MG63 (cell line): ENCODE measurements at regions not wholly inside any gene's neighbourhood (a gene's known extent, or its start where the extent isn't known, plus 50 kb on each side); places are given as distances from the start of the nearest gene placed in this dataset.

Experiments used
- DNase-seq: peaks from one replicate; pipeline ENCODE4 v3.0.0-alpha.2; 2020
- H3K27me3 ChIP-seq: fragments of 250-450 bp; sonication (Bioruptor Pico); 2 replicates; pipeline ENCODE4 v1.5.1; 2020; ENCODE audit warnings: mild to moderate bottlenecking, moderate library complexity
- H3K36me3 ChIP-seq: fragments of 250-450 bp; sonication (Bioruptor Pico); 2 replicates; pipeline ENCODE4 v1.5.1; 2020; ENCODE audit warnings: mild to moderate bottlenecking, moderate library complexity
- H3K4me3 ChIP-seq: fragments of 250-450 bp; sonication (Bioruptor Pico); 2 replicates; pipeline ENCODE4 v1.5.1; 2020; ENCODE audit warnings: mild to moderate bottlenecking, moderate library complexity
- H3K9me3 ChIP-seq: fragments of 250-450 bp; sonication (Bioruptor Pico); 2 replicates; pipeline ENCODE4 v1.5.1; 2020; ENCODE audit warnings: mild to moderate bottlenecking, moderate library complexity

DNA sequence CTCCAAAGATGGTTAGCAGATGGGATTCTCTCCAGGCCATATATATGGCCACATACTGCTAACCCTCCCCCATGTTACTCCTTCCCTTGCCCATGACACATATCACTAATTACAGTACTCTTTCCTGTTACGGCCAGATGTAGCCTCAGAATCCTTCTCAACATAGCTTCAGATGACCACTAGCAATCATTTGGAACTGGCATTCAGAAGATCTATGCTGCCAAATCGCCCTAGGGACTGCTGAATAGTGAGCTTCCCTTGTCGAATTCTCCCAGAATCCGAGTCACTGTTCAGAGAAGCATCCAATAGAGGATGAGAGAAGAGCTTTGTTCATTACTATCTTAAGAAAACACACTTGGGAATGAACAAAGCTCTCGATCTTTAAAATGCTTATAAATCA is 121.2 kb upstream of the TANK start:
- H3K9me3 ChIP-seq, result no peaks in the 10 kb centered on the region
- DNase-seq, result peak; percentile 17
- no peak overlapping the region for H3K4me3 ChIP-seq
- no peaks in the 10 kb centered on the region for H3K27me3 ChIP-seq
- no peaks in the 10 kb centered on the region for H3K36me3 ChIP-seq

DNA sequence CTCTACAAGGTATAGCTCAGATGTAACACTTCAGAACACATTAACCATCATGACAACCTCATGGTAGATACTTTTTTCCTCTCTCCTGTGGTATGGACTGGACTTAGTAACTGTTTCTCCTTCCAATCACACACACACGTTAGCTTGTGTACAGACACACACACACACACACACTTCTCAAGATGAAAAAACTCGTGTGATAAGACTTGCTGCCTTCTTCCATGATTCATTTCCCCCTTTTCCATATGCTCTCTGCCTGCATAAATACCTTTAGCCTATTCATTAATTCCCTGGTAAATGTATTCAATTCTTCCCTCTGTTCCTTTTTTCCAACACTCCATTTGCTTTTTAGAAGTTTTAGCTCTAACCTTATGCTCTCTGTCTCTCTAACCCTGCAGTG is 118.9 kb upstream of the TANK start:
- no peaks in the 10 kb centered on the region for H3K9me3 ChIP-seq
- H3K27me3 ChIP-seq, result no peaks in the 10 kb centered on the region
- DNase-seq, result no peak
- no peak overlapping the region for H3K4me3 ChIP-seq
- no peaks in the 10 kb centered on the region for H3K36me3 ChIP-seq

DNA sequence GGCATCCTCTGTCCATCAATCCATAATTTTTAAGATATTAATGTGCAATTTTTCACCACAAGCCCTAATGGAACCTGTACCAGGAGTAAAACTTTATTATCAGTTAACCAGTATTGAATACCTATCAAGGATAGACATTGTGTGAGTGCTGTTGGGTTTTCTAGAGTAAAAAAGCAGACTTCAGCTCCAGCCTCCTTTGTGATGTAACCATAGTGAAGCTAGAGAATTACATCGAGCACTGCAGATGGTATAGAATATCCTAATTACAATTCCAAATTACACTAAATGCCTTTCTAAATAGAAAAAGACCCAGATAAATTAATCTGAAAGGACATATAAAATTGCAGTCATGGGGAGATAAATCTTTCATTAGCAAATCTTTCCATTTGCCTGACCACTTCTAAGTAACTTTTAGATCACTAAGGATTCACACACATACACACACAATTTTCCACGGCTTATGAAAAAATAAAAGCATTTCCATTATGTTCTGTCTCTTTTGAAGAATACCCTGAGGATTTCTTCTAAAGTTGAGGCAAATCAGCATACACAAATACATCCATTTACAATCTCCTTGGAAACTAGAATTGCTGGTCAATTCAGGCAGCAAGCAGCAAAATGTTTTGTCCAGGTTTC is 117.1 kb upstream of the TANK start:
- H3K27me3 ChIP-seq, result no peaks in the 10 kb centered on the region
- no peaks in the 10 kb centered on the region for H3K9me3 ChIP-seq
- no peak for DNase-seq
- H3K4me3 ChIP-seq, result no peak overlapping the region
- no peaks in the 10 kb centered on the region for H3K36me3 ChIP-seq

GRCh38 chr2:161044095-161044865 is 115.9 kb upstream of the TANK start:
- H3K9me3 ChIP-seq, result no peaks in the 10 kb centered on the region
- no peak overlapping the region for H3K4me3 ChIP-seq
- no peaks in the 10 kb centered on the region for H3K36me3 ChIP-seq
- peak; percentile 19 for DNase-seq
- H3K27me3 ChIP-seq, result no peaks in the 10 kb centered on the region

DNA sequence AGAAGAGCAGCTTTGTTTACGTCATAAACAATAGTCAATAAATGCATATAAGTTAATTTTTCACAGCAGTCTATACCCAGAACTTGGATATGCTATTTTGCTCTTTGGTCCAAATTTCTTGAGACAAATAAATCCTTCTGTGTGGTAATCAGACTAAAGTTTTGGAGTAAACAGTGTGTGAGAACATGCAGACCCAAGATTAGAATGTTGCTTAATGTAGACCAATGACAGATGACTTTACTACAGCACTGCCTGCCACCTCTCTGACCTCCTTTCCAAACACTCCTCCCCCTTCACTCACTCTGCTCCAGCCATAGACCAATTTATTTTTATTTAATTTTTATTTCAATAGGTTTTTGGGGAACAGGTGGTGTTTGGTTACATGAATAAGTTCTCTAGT is 115.3 kb upstream of the TANK start:
- no peaks in the 10 kb centered on the region for H3K27me3 ChIP-seq
- no peak overlapping the region for H3K4me3 ChIP-seq
- no peaks in the 10 kb centered on the region for H3K36me3 ChIP-seq
- no peak for DNase-seq
- no peaks in the 10 kb centered on the region for H3K9me3 ChIP-seq

DNA sequence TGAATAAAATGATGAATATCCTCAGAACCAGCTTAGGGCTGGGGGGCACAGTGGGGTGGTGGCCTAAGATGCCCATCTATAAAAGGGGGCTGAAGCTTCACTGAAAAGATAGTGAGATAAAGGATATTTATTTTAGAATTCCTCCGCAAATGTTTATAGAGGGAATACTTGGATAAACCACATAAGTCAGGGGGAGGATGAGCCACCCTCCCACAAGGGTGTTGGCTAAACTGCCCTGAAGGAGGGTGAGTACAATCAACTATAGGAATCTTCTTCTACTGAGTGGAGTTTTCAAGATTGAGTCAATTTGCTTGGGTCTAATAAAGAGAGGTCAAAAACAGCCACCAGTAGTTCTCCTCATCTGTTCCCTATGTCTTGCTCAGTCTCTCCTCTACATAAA is 114.5 kb upstream of the TANK start:
- Histone ChIP-seq H3K4me3 (no peak overlapping the region), H3K9me3 (no peaks in the 10 kb centered on the region), H3K27me3 (no peaks in the 10 kb centered on the region), H3K36me3 (no peaks in the 10 kb centered on the region)
- no peak for DNase-seq

DNA sequence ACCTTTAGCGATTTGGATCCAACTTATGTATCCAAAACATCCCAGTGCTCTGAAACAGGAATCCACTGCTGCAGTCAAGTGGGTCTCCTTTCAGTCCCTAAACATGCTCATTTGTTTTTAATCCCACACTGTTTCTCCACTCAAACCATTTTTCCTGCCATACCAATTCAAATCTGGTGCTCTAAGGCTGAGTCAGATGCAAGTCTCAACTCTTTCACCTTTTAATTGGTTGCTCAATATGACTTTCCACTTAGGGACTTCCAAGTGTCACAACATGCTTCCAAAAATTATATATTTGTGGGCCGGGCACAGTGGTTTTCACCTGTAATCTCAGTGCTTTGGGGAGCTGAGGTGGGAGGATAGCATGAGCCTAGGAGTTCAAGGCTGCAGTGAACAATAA is 113.4 kb upstream of the TANK start:
- DNase-seq, result no peak
- Histone ChIP-seq H3K36me3 (no peaks in the 10 kb centered on the region), H3K9me3 (no peaks in the 10 kb centered on the region), H3K4me3 (no peak overlapping the region), H3K27me3 (no peaks in the 10 kb centered on the region)

- no peaks in the 10 kb centered on the region for H3K9me3 ChIP-seq
- no peak for DNase-seq
- H3K27me3 ChIP-seq, result no peaks in the 10 kb centered on the region
- no peaks in the 10 kb centered on the region for H3K36me3 ChIP-seq
- H3K4me3 ChIP-seq, result no peak overlapping the region
Observed at GRCh38 chr2:161048317-161048716, 111.9 kb upstream of the TANK start.

DNA sequence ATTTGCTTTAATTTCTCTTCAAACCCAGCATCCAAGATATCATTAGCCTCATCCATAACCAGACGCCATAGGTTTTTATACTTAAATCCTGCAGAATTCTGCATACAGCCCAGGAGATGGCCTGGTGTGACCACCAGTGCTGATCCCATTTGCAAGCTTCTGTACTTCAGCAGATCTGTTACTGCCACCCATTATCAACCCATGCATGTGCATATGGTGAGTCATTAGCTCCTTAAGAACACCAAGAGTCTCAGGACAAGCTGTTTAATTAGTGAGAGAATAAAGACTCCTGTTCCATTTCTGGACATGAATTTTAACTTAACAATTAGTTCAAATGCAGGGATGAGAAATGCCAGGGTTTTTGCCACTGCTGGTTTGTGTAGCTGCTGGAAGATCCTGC is 110.7 kb upstream of the TANK start:
- DNase-seq, result no peak
- Histone ChIP-seq H3K36me3 (no peaks in the 10 kb centered on the region), H3K27me3 (no peaks in the 10 kb centered on the region), H3K4me3 (no peak overlapping the region), H3K9me3 (no peaks in the 10 kb centered on the region)

- H3K36me3 ChIP-seq, result no peaks in the 10 kb centered on the region
- DNase-seq, result no peak
- H3K27me3 ChIP-seq, result no peaks in the 10 kb centered on the region
- H3K9me3 ChIP-seq, result no peaks in the 10 kb centered on the region
- no peak overlapping the region for H3K4me3 ChIP-seq
Observed at GRCh38 chr2:161052214-161052613, 108.0 kb upstream of the TANK start.

- DNase-seq, result no peak
- no peaks in the 10 kb centered on the region for H3K27me3 ChIP-seq
- H3K9me3 ChIP-seq, result no peaks in the 10 kb centered on the region
- no peak overlapping the region for H3K4me3 ChIP-seq
- no peaks in the 10 kb centered on the region for H3K36me3 ChIP-seq
Observed at GRCh38 chr2:161055289-161055688, 104.9 kb upstream of the TANK start.

DNA sequence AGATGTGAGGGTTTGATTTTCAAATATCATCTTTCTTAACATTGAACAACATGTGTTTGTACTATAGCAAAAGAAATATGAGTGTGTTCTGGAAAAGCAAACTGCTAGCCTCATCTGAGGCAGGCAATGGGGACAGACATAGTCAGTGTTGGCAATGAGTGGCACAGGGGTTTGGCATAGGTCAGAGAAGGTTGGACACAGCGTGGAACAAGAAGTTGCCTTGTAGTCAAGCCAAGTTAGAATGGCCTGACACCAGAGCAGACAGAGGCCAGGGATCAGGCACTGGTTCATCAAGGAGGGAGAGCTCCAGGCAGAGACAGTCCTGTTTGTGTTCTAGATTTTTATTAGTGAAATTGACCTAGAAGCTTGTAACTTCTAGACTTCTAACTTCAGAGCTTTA is 100.8 kb upstream of the TANK start:
- no peaks in the 10 kb centered on the region for H3K36me3 ChIP-seq
- no peak overlapping the region for H3K4me3 ChIP-seq
- H3K9me3 ChIP-seq, result no peaks in the 10 kb centered on the region
- no peaks in the 10 kb centered on the region for H3K27me3 ChIP-seq
- no peak for DNase-seq

GRCh38 chr2:161061786-161062185 is 98.4 kb upstream of the TANK start:
- Histone ChIP-seq H3K9me3 (no peaks in the 10 kb centered on the region), H3K27me3 (no peaks in the 10 kb centered on the region), H3K4me3 (no peak overlapping the region), H3K36me3 (no peaks in the 10 kb centered on the region)
- DNase-seq, result no peak

DNA sequence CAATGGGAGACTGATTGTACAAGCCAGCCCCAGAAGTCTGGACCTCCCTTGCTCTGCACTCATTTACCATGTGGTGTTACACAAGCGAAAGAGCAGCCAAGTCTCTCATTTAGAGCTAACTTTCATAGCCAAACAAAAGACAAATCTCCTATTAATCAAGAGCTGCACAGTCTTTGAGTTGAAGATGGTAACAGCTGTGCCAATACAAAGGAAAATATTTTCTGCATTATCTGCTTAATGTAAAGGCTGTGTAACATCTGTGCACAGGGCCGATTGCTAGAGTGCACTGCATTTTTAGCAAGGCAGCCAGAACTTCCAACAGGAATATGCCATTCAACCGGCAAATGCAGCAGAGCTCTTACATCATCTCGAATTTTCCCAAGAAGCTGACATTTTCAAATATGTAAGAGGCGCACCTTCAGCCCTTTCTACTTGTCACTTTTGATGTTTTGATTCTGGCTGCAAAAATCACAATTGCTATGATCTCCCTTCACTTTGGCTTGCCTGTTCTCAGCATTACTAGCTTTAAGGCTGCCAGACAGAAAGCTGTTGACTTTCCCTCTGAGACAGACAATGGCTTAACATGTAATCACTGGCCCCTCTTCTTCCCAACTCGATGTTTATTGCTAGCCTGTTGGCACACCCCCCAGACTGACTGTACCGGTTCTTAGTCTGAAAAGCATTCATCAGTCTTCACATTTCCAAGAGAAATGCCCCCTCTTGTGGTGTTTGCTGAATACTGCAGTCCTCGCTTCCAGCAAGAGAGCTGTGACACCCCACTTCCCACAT is 96.9 kb upstream of the TANK start:
- DNase-seq, result peak; percentile 85
- Histone ChIP-seq H3K4me3 (no peak overlapping the region), H3K27me3 (no peaks in the 10 kb centered on the region), H3K9me3 (no peaks in the 10 kb centered on the region), H3K36me3 (no peaks in the 10 kb centered on the region)

DNA sequence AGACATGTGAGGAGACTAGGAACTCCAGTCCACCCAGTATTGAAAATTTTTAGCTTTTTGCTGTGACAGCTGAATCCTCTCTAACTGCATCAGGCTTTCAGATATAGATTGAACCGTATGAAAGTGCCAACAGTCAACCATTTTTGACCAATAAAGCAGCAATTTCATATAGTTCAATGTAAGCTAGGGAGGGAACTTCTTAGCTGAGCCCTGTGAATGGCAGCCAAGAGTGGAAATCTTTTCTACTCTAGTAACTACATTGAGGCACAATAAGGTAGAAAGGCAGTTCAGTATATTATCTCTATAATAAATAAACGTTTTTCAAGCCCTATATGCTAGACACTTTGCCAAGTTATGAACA is 96.3 kb upstream of the TANK start:
- DNase-seq, result no peak
- Histone ChIP-seq H3K36me3 (no peaks in the 10 kb centered on the region), H3K9me3 (no peaks in the 10 kb centered on the region), H3K27me3 (no peaks in the 10 kb centered on the region), H3K4me3 (no peak overlapping the region)

GRCh38 chr2:161067846-161068350 is 92.3 kb upstream of the TANK start:
- Histone ChIP-seq H3K9me3 (no peaks in the 10 kb centered on the region; the same call in 1 of the 2 replicates), H3K36me3 (no peaks in the 10 kb centered on the region), H3K27me3 (no peaks in the 10 kb centered on the region)

DNA sequence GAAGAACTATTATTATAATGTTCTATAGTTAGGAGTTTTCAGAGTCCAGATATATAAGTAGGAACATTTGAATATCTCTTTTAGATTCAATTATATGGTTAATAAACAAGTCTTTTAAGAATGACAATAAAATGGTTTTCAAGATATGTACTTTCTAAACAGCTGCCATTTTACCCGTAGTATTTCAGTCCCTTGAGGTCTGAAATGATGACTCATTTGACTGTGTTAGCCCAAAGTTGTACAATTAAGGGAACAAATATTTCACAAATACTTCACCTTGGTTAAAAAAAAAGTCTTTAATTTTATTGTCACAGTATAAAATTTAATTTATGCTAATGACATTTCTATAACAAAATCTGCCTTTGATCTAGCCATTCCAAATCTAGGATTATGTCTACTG is 91.6 kb upstream of the TANK start:
- no peaks in the 10 kb centered on the region for H3K27me3 ChIP-seq
- no peaks in the 10 kb centered on the region; the same call in 1 of the 2 replicates for H3K9me3 ChIP-seq
- no peaks in the 10 kb centered on the region for H3K36me3 ChIP-seq
- H3K4me3 ChIP-seq, result no peak overlapping the region
- no peak for DNase-seq

More at GRCh38 chr2:161067846-161068350, 92.3 kb upstream of the TANK start:
- H3K4me3 ChIP-seq, result no peak overlapping the region
- no peak for DNase-seq
